ENCODE measurements at regions not wholly inside any gene's neighbourhood (a gene's known extent, or its start where the extent isn't known, plus 50 kb on each side); places are given as distances from the start of the nearest gene placed in this dataset.

DNA sequence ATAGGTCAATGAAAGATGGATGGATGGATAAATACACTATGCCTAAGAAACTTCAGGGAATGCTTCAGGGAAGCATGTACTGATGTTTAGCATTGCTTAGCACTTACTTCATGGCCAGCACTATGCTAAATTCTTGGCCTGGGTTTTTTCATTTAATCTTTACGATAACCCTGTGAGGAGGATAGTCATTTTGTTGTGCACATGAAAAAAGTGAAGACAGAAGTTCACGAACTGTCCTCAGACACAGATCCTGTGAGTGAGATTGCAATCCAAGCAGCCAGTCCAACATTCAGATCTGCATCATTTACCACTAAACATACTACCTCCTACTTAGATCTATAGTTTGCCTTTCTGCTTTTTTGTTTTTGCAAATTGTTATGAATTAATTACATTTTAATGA, 510.8 kb upstream of the AGTR1 start:
- TF ChIP-seq POLR2A (IDR thresholded peaks at IDR 0.05; ENCODE audit: low read depth, low read length) (no peak), CTCF (conservative IDR thresholded peaks at IDR 0.05; ENCODE audit: low read depth, low read length) (no peak), USF2 (IDR thresholded peaks at IDR 0.05; ENCODE audit: low read depth, low read length) (no peak), CEBPB (IDR thresholded peaks at IDR 0.05; ENCODE audit: low read depth, low read length) (no peak)

Data from IMR-90 (cell line).